Cardiac muscle cell (in vitro differentiated cells and primary cell): ENCODE measurements at regions not wholly inside any gene's neighbourhood (a gene's known extent, or its start where the extent isn't known, plus 50 kb on each side); places are given as distances from the start of the nearest gene placed in this dataset.

Experiments
- DNase-seq, 2 donors: peaks; one replicate each; pipeline versions ENCODE4 v3.0.0 to v3.0.0-alpha.2; 2010 to 2017; ENCODE audit warnings: low read depth in 1 of 2, low spot score in 1 of 2
- H3K27ac ChIP-seq: fragments of 200-600 bp; sonication (generic); 2 replicates; pipeline ENCODE4 v1.5.1; 2016
- H3K27me3 ChIP-seq: fragments of 200-600 bp; sonication (generic); 2 replicates; pipeline ENCODE4 v1.6.0; 2016; ENCODE audit warnings: control low read depth
- H3K36me3 ChIP-seq: fragments of 200-600 bp; sonication (generic); 2 replicates; pipeline ENCODE4 v1.5.1; 2016; ENCODE audit warnings: control low read depth
- H3K4me1 ChIP-seq: fragments of 200-600 bp; sonication (generic); 2 replicates; pipeline ENCODE4 v1.8.1; 2017; ENCODE audit warnings: low read depth, mild to moderate bottlenecking, mixed run types
- H3K4me3 ChIP-seq: fragments of 200-600 bp; sonication (generic); 2 replicates; pipeline ENCODE4 v1.5.1; 2016; ENCODE audit warnings: mild to moderate bottlenecking
- H3K9me3 ChIP-seq: fragments of 200-600 bp; sonication (generic); 2 replicates; pipeline ENCODE4 v1.5.1; 2017; ENCODE audit warnings: low read depth, mild to moderate bottlenecking, control low read depth
- CTCF ChIP-seq: IDR thresholded peaks from 2 replicates; pipeline ENCODE4 v1.5.1; 2012; ENCODE audit warnings: low read depth, mild to moderate bottlenecking, low read length

DNA sequence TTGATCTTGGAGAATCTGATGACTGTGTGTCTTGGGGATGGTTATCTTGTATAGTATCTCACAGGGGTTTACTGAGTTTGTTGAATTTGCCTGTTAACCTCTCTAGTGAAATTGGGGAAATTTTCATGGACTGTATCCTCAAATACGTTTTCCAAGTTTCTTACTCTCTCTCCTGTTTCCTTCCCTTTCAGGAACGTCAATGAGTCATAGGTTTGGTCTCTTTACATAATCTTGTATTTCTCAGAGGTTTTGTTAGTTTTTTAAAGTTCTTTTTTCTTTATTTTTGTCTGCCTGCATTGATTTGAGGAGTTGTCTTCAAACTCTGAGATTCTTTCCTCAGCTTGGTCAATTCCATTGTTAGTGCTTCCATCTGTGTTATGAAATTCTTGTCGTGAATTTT lies 227.7 kb upstream of the GPRIN3 start:
- peak in 1 of 2 donors; percentile 25 for DNase-seq
- no peaks in the 10 kb centered on the region for H3K4me1 ChIP-seq

DNA sequence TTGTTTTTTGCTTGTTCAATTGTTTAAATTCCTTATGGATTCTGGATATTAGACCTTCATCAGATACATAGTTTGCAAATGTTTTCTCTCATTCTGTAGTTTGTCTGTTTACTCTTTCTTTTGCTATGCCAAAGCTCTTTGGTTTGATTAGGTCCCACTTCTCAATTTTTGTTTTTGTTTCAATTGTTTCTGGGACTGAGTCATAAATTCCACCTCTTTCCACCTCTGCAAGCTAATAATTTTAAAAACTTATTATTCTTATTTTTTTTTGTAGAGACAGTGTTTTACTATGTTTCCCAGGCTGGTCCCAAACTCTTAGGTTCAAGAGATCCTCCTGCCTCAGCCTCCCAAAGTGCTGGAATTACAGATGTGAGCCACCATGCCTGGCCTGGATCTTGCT lies 226.8 kb upstream of the GPRIN3 start:
- H3K9me3 ChIP-seq: no peaks in the 10 kb centered on the region
- H3K36me3 ChIP-seq: no peaks in the 10 kb centered on the region
- no peaks in the 10 kb centered on the region for H3K4me1 ChIP-seq
- H3K27ac ChIP-seq: no peak overlapping the region
- TF ChIP-seq CTCF: no peak
- DNase-seq: no peak
- H3K27me3 ChIP-seq: no peaks in the 10 kb centered on the region
- H3K4me3 ChIP-seq: no peak overlapping the region

More for the DNA sequence above, 227.7 kb upstream of the GPRIN3 start:
- H3K9me3 ChIP-seq: no peaks in the 10 kb centered on the region
- no peak for TF ChIP-seq CTCF
- no peaks in the 10 kb centered on the region for H3K27me3 ChIP-seq
- no peak overlapping the region for H3K27ac ChIP-seq
- no peaks in the 10 kb centered on the region for H3K36me3 ChIP-seq
- no peak overlapping the region for H3K4me3 ChIP-seq

DNA sequence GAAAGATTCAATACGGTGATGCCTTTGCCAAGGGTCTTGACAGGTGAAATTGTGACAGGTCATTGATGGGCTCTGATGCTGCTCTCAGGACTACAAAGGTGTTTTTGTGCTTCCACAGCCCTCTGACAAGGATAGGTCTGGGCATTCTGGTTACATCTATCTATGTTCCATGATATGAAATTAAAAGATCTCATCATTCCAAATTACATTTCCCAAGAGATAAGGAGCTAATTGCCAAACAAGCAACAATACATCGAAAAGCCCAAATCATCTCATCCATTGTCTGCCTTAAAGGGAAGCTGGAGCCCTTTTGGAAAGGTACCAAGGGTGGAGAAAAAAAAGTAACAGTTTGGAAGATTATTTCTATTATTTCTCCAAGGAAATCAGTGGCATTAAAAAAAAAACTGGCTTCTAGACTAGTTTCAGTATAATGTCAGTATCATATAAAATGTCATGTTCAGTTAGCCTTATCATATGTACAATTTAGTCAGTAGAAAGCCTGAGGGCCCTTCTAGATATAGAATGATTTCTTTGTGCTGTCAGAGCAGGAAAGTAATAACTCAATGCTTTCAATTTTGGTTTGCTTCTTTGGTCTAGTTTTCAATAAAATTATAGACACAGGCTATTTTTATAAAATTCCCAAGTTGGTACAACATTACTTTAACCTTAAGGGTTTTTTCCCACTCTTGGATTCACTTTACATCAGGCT lies 224.5 kb upstream of the GPRIN3 start:
- Histone ChIP-seq H3K4me1 (no peaks in the 10 kb centered on the region), H3K9me3 (no peaks in the 10 kb centered on the region), H3K4me3 (no peak overlapping the region), H3K27me3 (no peaks in the 10 kb centered on the region), H3K36me3 (no peaks in the 10 kb centered on the region), H3K27ac (no peak overlapping the region)
- no peak for DNase-seq
- TF ChIP-seq CTCF: no peak

DNA sequence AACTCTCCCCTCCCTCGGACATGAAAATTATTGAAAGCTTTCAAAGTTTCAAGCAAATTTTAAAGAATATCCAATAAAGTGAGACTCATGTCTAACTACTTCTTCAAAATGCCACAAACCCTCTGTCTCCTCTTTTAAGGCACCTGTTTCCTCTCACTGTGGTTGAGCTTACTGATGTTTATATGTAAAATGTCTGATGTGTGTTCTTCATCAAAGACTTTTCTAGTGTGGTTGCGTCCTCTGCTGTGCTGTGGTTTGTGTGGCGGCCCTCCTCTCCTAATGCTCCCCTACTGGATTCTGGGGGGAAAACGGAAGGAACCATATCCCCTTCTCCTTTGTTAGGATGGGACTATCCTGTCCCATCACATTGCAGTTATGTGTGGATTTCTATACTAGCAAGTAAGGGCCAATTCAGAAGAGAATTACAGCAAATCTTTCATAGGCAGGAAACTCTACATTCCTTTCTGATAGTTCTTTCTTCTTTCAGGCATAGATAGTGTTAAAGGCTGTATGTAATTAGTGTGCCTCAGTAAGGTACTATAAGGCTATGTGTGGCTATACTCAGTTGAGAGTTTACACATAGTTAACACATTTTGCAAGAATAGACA lies 221.0 kb upstream of the GPRIN3 start:
- Histone ChIP-seq H3K27ac (no peak overlapping the region), H3K9me3 (no peaks in the 10 kb centered on the region), H3K4me1 (no peaks in the 10 kb centered on the region), H3K4me3 (no peak overlapping the region), H3K27me3 (no peaks in the 10 kb centered on the region), H3K36me3 (no peaks in the 10 kb centered on the region)
- TF ChIP-seq CTCF: no peak
- DNase-seq: no peak

GRCh38 chr4:89521826-89522225 lies 214.2 kb upstream of the GPRIN3 start:
- Histone ChIP-seq H3K4me3 (no peak overlapping the region), H3K9me3 (no peaks in the 10 kb centered on the region), H3K36me3 (no peaks in the 10 kb centered on the region), H3K27ac (no peak overlapping the region), H3K4me1 (no peaks in the 10 kb centered on the region), H3K27me3 (no peaks in the 10 kb centered on the region)
- DNase-seq: no peak
- no peak for TF ChIP-seq CTCF
